Renal cortex interstitium (tissue), 11 donors: ENCODE measurements at regions not wholly inside any gene's neighbourhood (a gene's known extent, or its start where the extent isn't known, plus 50 kb on each side); places are given as distances from the start of the nearest gene placed in this dataset.

Experiments used
- DNase-seq, 11 donors: peaks; one replicate each; pipeline ENCODE4 v3.0.0-alpha.2; 2013; ENCODE audit warnings: low read depth in 9 of 11, low spot score in 4 of 11; ENCODE audit errors: extremely low read depth in 1 of 11

DNA sequence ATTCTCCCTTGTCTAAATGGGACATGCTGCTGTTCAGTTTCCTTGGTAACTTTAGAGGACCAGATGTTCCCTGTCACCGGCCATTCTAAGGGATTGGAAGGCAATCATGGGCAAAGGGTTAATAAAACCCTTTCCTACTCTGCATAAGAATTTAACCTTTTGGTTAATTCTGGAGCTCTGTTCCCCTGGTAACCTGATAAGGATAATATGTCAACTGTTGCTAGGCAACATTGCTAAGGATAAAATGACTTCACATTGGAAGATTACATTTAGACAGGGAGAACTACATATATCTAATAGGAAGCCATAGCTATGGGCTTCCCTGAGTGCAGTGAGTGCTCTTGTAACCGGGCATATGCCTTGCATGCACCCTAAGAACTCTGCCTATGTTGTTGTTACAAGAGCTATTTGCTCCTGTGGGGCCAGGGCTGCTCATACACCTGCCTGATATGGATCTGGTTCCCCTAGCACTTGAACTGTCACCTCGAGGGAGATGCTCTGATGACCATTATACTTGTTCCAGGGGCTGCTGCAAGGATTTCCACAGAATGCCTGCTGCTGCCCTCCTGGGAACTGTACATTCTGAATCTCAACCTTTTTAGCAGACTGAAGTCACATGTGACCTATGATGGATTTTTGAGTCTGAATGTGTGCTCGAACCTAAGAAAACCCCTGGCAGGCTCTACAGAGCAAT lies 326.3 kb upstream of the PDZRN3 start:
- peak; percentile 17 to 62 (median 32) for DNase-seq

DNA sequence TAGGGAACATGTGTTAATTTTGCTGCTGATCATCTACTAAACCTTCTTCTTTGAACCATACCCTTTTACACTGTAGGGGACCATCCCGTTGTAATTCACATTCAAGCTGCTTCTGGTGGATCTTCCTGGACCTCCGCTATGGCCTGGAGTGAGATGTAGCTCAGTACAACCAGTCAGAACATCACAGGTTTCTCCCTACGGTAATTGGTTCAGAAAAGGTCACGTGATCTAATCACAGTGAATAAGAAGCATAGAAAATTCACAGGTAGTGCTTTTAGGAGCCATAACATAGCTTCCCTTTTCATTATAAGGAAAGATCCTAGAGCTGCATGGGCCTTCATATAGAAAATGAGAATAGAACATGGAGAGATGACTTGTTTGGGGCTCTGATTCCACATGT lies 320.8 kb upstream of the PDZRN3 start:
- DNase-seq: no peak

DNA sequence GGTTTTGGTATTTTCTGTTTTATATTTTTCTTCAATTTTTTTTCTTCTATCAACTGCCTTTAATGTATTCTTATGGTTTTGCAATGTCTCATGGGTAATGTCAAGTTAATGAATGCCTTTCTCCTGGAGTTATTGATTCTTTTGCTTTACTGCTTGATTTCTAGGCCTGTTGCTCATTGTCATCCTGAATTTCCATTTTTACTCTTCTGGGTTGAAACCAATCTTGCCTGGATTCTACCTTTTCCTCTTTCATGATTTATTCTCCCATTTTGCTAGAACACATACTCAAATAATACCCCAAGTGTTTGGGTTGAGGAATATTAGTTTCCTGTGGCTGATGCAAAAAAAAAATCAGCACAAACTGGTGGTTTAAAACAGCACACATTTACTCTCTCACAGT lies 315.2 kb upstream of the PDZRN3 start:
- DNase-seq: no peak

DNA sequence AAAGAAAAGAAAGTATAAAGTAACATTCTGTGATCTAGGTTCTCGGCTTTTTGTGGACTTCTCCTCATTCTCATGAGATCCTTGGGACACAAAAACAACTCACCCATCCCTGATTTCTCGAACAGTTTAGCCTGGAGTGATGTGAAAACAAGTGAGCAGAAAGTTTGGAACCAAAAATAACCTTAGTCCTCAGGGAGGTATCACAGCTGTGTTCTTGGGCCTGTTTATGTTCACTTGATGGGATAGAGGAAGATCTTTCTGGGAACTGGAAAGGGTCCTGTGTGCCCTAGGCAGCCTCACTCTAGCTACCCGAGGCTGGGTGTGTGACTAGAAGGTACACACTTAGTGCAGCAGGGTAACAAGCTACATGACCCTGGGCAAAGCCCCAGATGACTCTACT lies 308.8 kb upstream of the PDZRN3 start:
- no peak for DNase-seq

DNA sequence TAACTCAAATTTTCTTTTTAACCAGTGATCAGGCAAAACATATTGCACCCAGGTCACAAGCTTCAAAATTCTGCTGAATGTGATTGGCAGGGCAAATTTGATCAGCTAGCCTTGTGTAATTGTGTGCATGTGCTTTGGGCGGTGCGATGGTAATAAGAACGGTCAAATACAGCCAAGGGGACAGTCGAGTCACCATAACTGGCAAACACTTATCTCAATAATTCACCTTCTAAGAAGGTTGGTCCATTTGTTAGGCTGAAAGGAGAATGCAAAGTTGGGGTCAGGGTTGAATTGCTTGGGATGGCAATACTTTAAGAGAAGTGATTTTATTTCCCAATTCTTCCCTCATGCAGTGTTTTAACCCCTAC lies 302.4 kb upstream of the PDZRN3 start:
- DNase-seq: no peak

DNA sequence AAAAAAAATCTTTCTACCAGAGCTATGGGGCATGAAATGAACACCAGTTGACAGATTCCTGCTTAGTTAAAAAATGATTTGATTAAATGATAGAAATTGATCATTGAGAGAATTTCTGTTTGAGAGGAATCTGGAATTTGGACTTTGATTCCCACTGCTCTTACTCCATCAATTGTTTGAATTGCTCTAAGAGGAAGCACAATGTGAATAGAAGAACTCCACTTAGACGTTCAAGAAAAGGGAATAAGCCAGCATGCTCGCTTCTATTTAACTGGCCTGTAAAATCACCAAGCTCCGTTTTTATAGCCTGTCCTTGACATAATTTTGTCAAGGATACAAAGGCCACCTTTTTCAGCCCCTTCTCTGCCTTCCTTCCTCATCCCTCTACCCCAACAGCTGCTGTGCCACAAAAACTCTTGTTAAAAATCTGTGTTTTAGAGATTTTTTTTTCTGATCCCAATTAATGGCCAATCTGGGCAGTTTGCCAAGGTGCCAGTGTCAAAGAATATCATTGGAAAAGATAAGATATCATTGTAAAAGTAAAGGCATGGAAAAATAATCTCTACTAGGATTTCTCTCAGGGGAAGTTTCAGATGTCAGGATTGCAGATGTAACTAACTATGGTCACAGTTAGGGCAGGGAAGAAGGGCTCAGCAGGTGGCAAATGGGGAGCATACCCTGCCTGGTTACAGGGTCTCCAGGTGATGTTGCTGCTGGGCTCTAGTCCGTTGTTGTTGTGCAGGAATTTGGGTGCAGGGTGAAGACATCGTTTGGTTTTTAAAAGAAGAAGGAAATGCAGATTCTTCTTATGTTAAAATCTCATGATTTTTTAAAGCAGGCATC lies 301.8 kb upstream of the PDZRN3 start:
- no peak for DNase-seq

DNA sequence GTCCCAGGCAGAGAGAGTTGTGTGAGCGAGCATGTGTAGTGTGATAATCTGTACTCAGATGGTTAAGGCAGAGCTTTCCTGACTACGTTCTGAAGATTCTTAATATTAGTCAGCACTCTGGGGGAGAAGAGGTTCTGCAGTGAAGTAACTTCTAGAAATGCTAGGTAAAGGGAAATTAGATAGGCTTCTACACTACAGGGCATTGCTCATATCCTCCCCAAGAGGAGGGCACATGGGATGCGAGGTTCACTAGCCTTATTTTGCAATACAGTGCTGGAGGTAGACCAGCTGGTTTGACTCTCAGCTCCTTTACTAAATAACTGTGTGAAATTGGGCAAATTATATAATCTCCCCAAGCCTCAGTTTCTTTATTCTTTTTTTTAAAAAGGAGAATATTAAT lies 300.3 kb upstream of the PDZRN3 start:
- DNase-seq: no peak

DNA sequence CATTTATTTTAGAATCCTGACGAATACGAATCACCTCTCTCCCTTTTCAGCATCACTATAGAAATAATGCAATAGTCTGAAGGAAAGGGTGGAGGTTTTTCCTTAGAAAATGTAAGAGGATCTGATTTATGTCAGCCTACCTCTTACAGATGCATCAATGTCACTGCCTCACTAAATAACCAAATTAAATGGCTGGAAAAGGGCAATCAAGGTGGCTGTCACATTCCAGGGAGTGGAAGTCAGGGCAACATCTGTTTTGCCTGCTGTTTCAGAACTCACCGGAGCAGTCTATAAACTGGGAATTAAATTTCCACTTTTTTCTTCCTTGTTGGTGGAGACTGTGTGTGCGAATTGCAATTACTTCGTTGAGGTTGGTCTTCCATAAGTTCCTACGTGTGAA lies 299.3 kb upstream of the PDZRN3 start:
- peak in 3 of 11 donors; percentile 1 to 11 (median 4) for DNase-seq

DNA sequence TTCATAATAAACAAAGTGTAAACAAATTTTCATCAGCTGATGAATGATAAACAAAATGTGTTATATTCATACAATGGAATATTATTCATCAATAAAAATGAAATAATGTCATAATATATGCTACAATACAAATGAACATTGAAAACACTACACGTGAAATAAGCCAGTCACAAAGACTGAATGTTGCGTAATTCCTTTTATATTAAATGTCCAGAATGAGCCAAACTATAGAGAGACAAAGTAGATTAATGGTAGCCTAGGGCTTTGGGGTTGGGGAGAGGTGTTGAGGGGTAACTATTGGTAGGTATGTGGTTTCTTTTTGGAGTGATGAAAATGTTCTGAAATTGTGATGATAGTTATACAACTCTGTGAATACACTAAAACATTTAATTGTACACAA lies 292.9 kb upstream of the PDZRN3 start:
- DNase-seq: no peak

DNA sequence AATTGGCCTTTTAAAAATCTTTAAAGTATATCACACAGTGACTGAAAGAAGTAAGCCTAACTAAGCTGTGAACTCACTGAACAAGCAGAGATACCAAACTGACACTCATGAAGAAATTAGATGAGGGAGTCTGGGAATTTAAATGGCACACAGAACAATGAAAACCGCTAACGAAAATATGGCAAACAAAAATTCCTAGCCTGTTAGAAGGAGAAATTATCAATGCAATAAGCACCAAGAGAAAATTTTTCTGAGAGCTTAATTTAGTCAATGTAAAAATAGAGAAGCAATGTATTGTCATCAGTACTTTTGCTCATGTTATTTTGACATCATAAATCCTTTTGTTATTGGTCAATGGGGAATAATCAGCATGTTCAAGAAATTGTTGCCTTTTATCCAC lies 291.1 kb upstream of the PDZRN3 start:
- DNase-seq: no peak

DNA sequence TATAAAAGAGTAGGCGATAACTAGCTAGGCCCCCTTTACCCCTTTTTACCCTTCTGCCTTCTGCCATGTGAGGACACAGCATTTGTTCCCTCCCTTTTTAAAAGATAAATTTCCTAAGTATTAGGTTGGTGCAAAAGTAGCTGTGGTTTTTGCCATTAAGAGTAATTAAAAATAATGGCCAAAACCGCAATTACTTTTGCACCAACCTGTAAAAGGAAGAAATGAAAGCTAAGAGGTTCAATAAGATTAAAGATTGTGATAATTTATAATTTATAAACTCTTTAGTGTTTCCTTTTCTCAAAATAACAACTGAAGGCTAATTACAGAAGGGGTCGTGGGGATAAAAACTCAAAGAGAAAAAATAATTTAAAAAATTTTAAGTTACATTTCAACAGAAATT lies 283.5 kb upstream of the PDZRN3 start:
- DNase-seq: no peak

DNA sequence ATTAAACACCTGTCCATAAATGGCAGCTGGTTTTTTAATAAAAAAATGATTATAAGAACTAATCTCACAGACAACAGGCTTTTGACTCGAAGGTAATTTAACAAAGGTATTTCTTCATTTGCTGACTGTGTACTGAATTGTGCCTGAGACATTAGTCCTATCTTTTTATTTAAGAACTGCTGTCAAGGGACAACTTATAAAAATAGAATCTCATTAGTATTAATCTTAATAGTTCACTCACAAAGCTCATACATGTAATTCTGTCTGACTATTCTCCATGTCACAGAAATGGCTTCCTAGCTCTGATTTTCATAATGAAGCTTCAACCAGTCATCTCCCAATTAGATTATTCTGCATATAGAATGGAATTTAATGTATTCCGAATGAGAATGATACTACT lies 276.9 kb upstream of the PDZRN3 start:
- no peak for DNase-seq

DNA sequence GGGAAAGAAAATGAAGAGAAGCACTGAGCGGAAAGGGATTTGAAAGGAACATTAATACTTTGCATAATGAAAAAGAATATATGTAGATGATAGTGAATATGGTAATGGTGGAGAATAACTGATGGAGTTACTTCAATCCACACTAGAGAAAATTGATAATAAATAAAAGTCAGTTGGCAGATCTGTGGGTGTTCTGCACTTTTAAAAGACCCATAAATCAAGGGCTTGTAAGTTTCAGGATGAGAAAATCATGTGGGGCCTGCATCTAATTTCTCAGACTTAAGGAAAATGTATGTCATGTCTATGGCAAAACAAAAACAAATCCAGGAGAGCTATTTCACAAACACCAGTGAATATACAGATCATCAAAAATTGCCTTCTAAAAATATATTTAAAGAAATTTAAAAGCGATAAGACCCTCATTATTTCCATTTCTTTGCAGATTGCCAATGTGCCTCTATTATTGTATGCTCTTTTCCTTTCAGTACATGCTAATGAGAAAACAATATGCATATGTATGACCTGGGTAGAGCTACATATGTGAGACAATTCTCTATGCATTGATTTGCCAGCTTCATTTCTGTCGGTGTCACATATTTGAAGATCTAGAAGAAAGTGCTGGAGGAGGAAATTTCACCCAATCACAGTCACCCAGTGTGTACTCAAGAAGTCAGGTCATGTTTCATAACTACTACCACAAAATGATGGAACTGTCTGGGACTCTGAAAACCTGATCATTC lies 269.9 kb upstream of the PDZRN3 start:
- no peak for DNase-seq

DNA sequence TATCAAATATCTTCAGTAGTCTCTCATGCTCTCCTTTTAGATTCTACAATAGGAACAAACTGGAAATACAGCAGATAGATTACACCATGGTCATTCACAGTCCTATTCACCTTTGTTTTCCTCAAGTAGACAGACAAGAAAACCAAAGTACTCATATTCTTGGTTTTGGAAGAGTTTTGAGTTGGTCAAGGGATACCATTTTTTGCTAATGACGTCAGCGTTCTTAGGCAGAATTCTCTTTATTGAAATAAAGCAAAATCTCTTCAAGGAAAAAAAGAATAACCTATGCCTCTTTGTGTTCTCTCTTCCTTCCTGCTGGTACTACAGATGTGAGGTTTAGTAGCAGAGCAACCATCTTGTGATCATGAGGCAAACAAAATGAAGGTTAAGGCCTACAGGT lies 268.3 kb upstream of the PDZRN3 start:
- DNase-seq: no peak

DNA sequence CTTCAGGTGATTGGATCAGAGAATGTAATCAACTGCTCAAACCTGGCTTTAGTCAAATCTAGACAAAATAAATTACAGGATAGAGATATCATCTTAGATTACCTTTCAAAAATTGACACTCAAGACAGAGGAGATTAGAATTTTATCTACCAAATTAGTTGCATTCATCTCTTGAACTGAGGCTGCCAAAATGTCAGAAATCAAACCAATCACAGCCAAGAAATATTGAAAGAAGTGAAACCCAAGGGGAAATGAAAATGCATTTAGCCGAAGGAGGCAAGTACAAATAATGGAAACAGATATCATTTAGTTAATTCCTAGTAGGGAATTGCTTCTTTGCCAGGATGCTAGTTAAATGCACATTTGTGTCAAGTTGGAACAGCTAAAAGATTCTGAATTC lies 261.1 kb upstream of the PDZRN3 start:
- DNase-seq: no peak

DNA sequence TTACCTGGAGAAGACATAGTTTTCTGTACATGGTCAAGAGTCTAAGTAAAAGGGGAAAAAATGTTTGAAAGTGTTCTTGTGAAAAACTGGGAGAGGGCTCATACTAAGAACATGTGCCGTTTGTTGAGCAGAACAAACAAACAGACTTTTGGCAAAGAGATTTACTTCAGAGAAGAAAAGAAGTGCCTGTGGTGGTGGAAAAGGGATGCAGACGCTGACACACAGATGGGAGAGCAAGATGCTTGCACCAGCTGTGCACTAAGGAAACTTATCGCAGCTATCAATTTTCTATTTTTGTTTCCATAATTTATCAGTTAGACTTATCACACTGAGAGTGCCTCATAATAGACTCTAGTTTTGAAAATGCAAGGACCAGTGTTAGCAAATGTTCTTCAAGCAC lies 259.6 kb upstream of the PDZRN3 start:
- no peak for DNase-seq

DNA sequence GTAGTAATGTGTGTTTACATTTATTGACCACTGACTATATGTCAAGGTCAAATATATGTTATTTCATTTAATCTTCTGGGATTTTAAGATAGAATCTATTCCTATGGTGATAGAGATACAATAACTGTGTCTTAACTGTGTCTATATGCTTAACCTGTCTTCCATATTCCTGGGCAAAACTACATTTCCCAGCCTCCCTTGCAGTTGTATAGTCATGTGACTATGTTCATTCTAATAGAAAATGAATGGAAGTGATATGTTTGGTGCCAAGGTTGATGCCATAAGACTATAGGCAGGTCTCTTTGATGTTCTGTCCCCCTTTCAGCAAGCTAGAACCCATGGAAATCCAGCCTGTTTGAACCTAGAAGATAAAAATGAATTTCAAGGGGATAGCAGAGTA lies 258.8 kb upstream of the PDZRN3 start:
- DNase-seq: no peak

DNA sequence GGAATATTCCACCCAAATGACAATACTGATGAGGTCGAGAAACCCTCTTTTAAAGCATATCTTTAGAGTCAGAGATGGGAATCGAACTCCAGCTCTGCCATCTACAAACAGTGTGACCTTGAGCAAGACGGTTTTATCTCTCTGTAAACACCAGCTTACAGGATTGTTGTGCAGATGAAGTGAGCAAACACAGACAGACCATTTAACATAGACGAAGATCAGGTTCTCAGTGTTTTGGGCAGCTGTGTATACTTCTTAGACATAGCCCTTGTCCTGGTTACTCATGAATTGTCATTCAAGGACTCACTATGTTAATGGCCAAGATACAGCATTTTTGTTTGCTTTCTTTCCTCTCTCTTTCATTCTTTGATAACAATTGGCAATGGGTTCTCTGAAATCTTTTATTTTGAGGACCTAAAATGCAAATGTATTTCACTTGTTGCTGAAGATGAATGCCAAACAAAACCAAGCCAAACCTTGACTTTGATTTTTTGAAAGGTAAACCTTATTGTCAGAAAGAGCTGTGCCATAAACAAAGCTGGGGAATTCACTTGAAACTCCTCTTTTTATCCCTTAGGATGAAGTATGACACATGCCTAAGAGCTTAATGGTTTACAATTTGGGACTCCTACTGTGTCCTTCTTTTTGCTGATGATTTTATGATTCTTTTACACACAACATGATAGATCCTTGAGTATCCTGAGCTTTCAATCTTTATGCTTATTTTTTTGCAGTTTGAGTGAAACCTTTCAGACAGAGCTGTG lies 250.0 kb upstream of the PDZRN3 start:
- no peak for DNase-seq

DNA sequence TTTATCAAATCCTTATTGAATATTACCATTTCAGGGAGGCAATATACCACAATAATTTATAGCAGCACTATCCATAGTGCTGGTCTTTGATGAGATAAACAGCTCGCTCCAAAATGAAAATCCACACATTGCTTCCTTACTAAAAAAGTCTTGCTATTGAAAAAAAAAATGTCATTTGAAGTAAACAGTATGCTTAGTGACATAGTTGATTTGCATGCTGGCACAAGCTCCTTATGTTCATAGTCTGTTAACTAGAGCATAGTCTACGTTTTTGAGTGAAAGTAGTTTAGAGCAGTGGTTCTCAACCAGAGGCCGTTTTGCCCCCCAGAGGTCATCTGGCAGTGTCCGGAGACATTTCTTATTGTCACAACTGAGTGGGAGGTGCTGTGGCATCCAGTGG lies 249.4 kb upstream of the PDZRN3 start:
- no peak for DNase-seq
